H1 (cell line): ENCODE measurements at regions not wholly inside any gene's neighbourhood (a gene's known extent, or its start where the extent isn't known, plus 50 kb on each side); places are given as distances from the start of the nearest gene placed in this dataset.

Source experiments
- CTCF ChIA-PET: fragments of 300-600 bp; sonication (Branson Sonifier 250); formaldehyde crosslinking; loops from one replicate; lab custom pipeline; 2021; ENCODE audit not compliant: partially characterized antibody; lab: Charles Lee
- POLR2A ChIA-PET: fragments of 300-600 bp; sonication (Branson Sonifier 250); formaldehyde crosslinking; loops from one replicate; lab custom pipeline; 2021; ENCODE audit warnings: inconsistent platforms; ENCODE audit not compliant: partially characterized antibody; lab: Charles Lee
- DNase-seq, 2 experiments: peaks; one replicate each; pipeline versions ENCODE4 v3.0.0 to v3.0.0-alpha.2; 2010 to 2022; ENCODE audit warnings: low spot score in 2 of 2, low read depth in 1 of 2, mixed read lengths in 1 of 2
- FAIRE-seq: peaks from 2 replicates; lab custom pipeline; 2011; peaks lifted over from hg19 to GRCh38; lab: Jason Lieb, UNC
- H2AFZ ChIP-seq: 2 replicates; pipeline ENCODE4 v1.8.1; 2012; ENCODE audit warnings: low read length, inconsistent platforms
- H2AK5ac ChIP-seq: 2 replicates; pipeline ENCODE4 v1.6.1; 2013; ENCODE audit warnings: low read depth, low read length
- H2BK120ac ChIP-seq: replicated peaks from 2 replicates; pipeline ENCODE3; 2013; ENCODE audit warnings: low read depth, low read length, inconsistent platforms
- H2BK12ac ChIP-seq: 2 replicates; pipeline ENCODE4 v1.6.1; 2013; ENCODE audit warnings: low read depth, low read length
- H2BK15ac ChIP-seq: 2 replicates; pipeline ENCODE4 v1.6.1; 2013; ENCODE audit warnings: low read length
- H2BK20ac ChIP-seq: 2 replicates; pipeline ENCODE4 v1.6.1; 2013; ENCODE audit warnings: low read length
- H2BK5ac ChIP-seq: 2 replicates; pipeline ENCODE4 v1.6.1; 2013; ENCODE audit warnings: low read depth, low read length
- H3K14ac ChIP-seq: 2 replicates; pipeline ENCODE4 v1.6.1; 2013; ENCODE audit warnings: inconsistent platforms; ENCODE audit not compliant: insufficient read length
- H3K18ac ChIP-seq: 2 replicates; pipeline ENCODE4 v1.6.1; 2013; ENCODE audit warnings: low read length; ENCODE audit errors: extremely low read depth
- H3K23ac ChIP-seq: 2 replicates; pipeline ENCODE4 v1.6.1; 2013; ENCODE audit warnings: inconsistent platforms; ENCODE audit not compliant: insufficient read length
- H3K23me2 ChIP-seq: 2 replicates; pipeline ENCODE4 v1.6.1; 2013; ENCODE audit warnings: low read depth, low read length
- H3K27ac ChIP-seq: 2 replicates; pipeline ENCODE4 v1.6.1; 2011; ENCODE audit warnings: low read depth, low read length, inconsistent platforms
- H3K27me3 ChIP-seq, 4 experiments: replicated peaks in 1 of 4; 1 replicate in 1 of 4; 2 replicates in 3 of 4; pipeline versions ENCODE4 v1.6.1 to v1.8.1; 2011 to 2013; ENCODE audit warnings: low read length in 3 of 4, mild to moderate bottlenecking in 3 of 4, inconsistent platforms in 2 of 4, mixed read lengths in 2 of 4, moderate library complexity in 1 of 4; ENCODE audit not compliant: control insufficient read depth in 3 of 4, insufficient read depth in 3 of 4; ENCODE audit errors: extremely low read depth in 1 of 4
- H3K36me3 ChIP-seq, 4 experiments: 2 replicates each; pipeline versions ENCODE4 v1.6.1 to v1.8.1; 2011 to 2013; ENCODE audit warnings: mild to moderate bottlenecking in 4 of 4, low read length in 3 of 4, moderate library complexity in 2 of 4, control low read depth in 1 of 4, inconsistent platforms in 1 of 4; ENCODE audit not compliant: insufficient read depth in 4 of 4, control insufficient read depth in 2 of 4
- H3K4ac ChIP-seq: replicated peaks from 2 replicates; pipeline ENCODE3; 2013; ENCODE audit warnings: low read length, low read depth, mixed read lengths, inconsistent platforms; ENCODE audit not compliant: insufficient read length
- H3K4me1 ChIP-seq, 4 experiments: replicated peaks in 1 of 4; 1 replicate in 1 of 4; 2 replicates in 3 of 4; pipeline versions ENCODE4 v1.6.1 to v1.8.1; 2011 to 2013; ENCODE audit warnings: low read length in 3 of 4, inconsistent platforms in 2 of 4, mixed read lengths in 1 of 4; ENCODE audit not compliant: insufficient read depth in 4 of 4, control insufficient read depth in 3 of 4
- H3K4me2 ChIP-seq, 2 experiments: 2 replicates each; pipeline versions ENCODE4 v1.6.1 to v1.8.1; 2011 to 2013; ENCODE audit warnings: low read depth in 2 of 2, low read length in 2 of 2, control low read depth in 1 of 2, inconsistent platforms in 1 of 2, mild to moderate bottlenecking in 1 of 2; ENCODE audit not compliant: insufficient read depth in 1 of 2
- H3K4me3 ChIP-seq, 4 experiments: fragments of 200-600, 300-600 bp in 1 of 4; sonication (generic), shearing (Covaris generic), sonication (Bioruptor Twin) in 1 of 4; 2 replicates each; pipeline versions ENCODE4 v1.5.1 to v1.8.1; 2011 to 2016; ENCODE audit warnings: low read length in 4 of 4, low read depth in 3 of 4, control low read depth in 2 of 4, inconsistent platforms in 2 of 4, mild to moderate bottlenecking in 2 of 4, mixed read lengths in 1 of 4, moderate library complexity in 1 of 4; ENCODE audit not compliant: insufficient read depth in 2 of 4; ENCODE audit errors: extremely low read depth in 1 of 4
- H3K56ac ChIP-seq: replicated peaks from 2 replicates; pipeline ENCODE3; 2013; ENCODE audit warnings: low read depth, mild to moderate bottlenecking, mixed read lengths, low read length, inconsistent platforms; ENCODE audit not compliant: insufficient read length
- H3K79me1 ChIP-seq: 2 replicates; pipeline ENCODE4 v1.6.1; 2013; ENCODE audit warnings: low read depth, low read length, control low read depth
- H3K79me2 ChIP-seq, 2 experiments: 2 replicates each; pipeline versions ENCODE4 v1.6.1 to v1.8.1; 2012 to 2013; ENCODE audit warnings: low read length in 2 of 2, mild to moderate bottlenecking in 2 of 2, inconsistent platforms in 1 of 2; ENCODE audit not compliant: insufficient read depth in 2 of 2, control insufficient read depth in 1 of 2
- H3K9ac ChIP-seq, 4 experiments: replicated peaks in 1 of 4; 1 replicate in 1 of 4; 2 replicates in 3 of 4; pipeline versions ENCODE4 v1.6.1 to v1.8.1; 2011 to 2013; ENCODE audit warnings: low read depth in 3 of 4, low read length in 3 of 4, control low read depth in 2 of 4, mild to moderate bottlenecking in 2 of 4, moderate library complexity in 2 of 4, inconsistent platforms in 1 of 4; ENCODE audit errors: extremely low read depth in 1 of 4
- H3K9me3 ChIP-seq, 2 experiments: 2 replicates each; pipeline versions ENCODE4 v1.6.1 to v1.8.1; 2012 to 2013; ENCODE audit warnings: mild to moderate bottlenecking in 2 of 2, moderate library complexity in 2 of 2, control low read depth in 1 of 2, inconsistent platforms in 1 of 2, low read depth in 1 of 2, low read length in 1 of 2, mixed read lengths in 1 of 2; ENCODE audit not compliant: insufficient read depth in 2 of 2
- H4K20me1 ChIP-seq, 2 experiments: replicated peaks in 1 of 2; 2 replicates each; pipeline versions ENCODE3 to v1.8.1; 2011 to 2013; ENCODE audit warnings: inconsistent platforms in 2 of 2, low read length in 2 of 2, mild to moderate bottlenecking in 1 of 2; ENCODE audit not compliant: insufficient read depth in 2 of 2, control insufficient read depth in 1 of 2
- H4K5ac ChIP-seq: 2 replicates; pipeline ENCODE4 v1.6.1; 2013; ENCODE audit warnings: low read length, low read depth, mixed read lengths, inconsistent platforms; ENCODE audit not compliant: insufficient read length
- H4K8ac ChIP-seq: 2 replicates; pipeline ENCODE4 v1.8.0; 2013; ENCODE audit warnings: mild to moderate bottlenecking, moderate library complexity, low read length, inconsistent platforms; ENCODE audit not compliant: insufficient read depth; ENCODE audit errors: extremely low read depth
- H4K91ac ChIP-seq: replicated peaks from 2 replicates; pipeline ENCODE3; 2013; ENCODE audit warnings: low read length, mixed read lengths, inconsistent platforms; ENCODE audit not compliant: insufficient read length
- BRCA1 ChIP-seq: IDR thresholded peaks from 2 replicates; pipeline ENCODE4 v1.6.1; 2012; ENCODE audit warnings: low read depth, low read length, improper control_type of control experiment
- HDAC6 ChIP-seq: IDR thresholded peaks from one replicate; pipeline ENCODE4 v1.7.1; 2012; ENCODE audit warnings: low read depth, mild to moderate bottlenecking, inconsistent platforms, low read length, moderate library complexity
- KDM4A ChIP-seq: IDR thresholded peaks from one replicate; pipeline ENCODE4 v1.7.1; 2012; ENCODE audit warnings: low read depth, mild to moderate bottlenecking, moderate library complexity, low read length, inconsistent platforms; ENCODE audit not compliant: severe bottlenecking
- RAD21 ChIP-seq, 2 experiments: IDR thresholded peaks in 1 of 2; conservative IDR thresholded peaks in 1 of 2; 2 replicates each; pipeline ENCODE4 v1.6.1; 2011; ENCODE audit warnings: low read depth in 2 of 2, low read length in 2 of 2, improper control_type of control experiment in 1 of 2, inconsistent platforms in 1 of 2, mild to moderate bottlenecking in 1 of 2, moderate library complexity in 1 of 2
- RBBP5 ChIP-seq: IDR thresholded peaks from 2 replicates; pipeline ENCODE4 v1.7.1; 2012; ENCODE audit warnings: low read depth, mild to moderate bottlenecking, inconsistent platforms, low read length, moderate library complexity, borderline replicate concordance
- SIN3A ChIP-seq, 2 experiments: IDR thresholded peaks in 1 of 2; conservative IDR thresholded peaks in 1 of 2; 2 replicates each; pipeline ENCODE4 v1.6.1; 2011 to 2012; ENCODE audit warnings: low read length in 2 of 2, improper control_type of control experiment in 1 of 2, low read depth in 1 of 2, mild to moderate bottlenecking in 1 of 2
- SIRT6 ChIP-seq: IDR thresholded peaks from one replicate; pipeline ENCODE4 v1.7.1; 2012; ENCODE audit warnings: low read length, inconsistent platforms
- WGBS, 2 experiments: shearing (Covaris generic) in 1 of 2; methylation state at CpG; one replicate each; pipeline versions ENCODE4 v1.1.6 to v1.1.7; 2013 to 2015; ENCODE audit warnings: low lambda C conversion rate in 2 of 2, mixed read lengths in 2 of 2, inconsistent platforms in 1 of 2, low coverage in 1 of 2, missing lambda C conversion rate in 1 of 2; ENCODE audit not compliant: insufficient replicate concordance in 2 of 2, insufficient coverage in 1 of 2, insufficient read length in 1 of 2; ENCODE audit errors: extremely low coverage in 1 of 2, missing lambda C conversion rate in 1 of 2; 5-methylcytosine and 5-hydroxymethylcytosine counted together
- TF ChIP-seq, protein P1 (sequence below): IDR thresholded peaks from 2 replicates; pipeline ENCODE4 v1.6.1; 2012; ENCODE audit warnings: low read length, inconsistent platforms
- TF ChIP-seq, protein P2 (sequence below), 3 experiments: IDR thresholded peaks; 1 replicate in 2 of 3; 2 replicates in 1 of 3; pipeline versions ENCODE4 v1.5.1 to v1.6.1; 2011; ENCODE audit warnings: low read length in 3 of 3, mild to moderate bottlenecking in 3 of 3, inconsistent platforms in 2 of 3, low read depth in 1 of 3, moderate library complexity in 1 of 3; ENCODE audit not compliant: insufficient read depth in 1 of 3; ENCODE audit errors: control extremely low read depth in 1 of 3

DNA sequence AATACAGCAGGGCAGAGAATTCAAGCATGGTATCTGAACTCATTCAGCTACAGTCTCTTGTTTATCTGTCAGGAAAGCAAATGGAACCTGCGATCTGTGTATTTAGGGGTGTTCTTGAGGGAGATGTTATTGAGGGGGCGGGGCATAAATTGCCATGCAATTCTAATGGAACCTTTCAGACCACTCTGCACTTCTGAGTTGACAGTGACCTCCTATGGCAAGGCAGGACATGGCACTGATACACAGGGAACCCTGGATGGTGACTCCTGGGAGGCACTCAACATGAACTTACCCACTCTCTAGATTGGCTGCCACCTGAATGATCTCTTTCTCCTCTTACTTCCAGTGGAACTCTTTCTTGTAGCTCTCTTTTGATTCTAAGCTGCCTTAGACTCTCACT lies 787.3 kb downstream of the VRK1 start:
- Histone ChIP-seq H3K4me3 (no peak overlapping the region), H3K27me3 (no peaks in the 10 kb centered on the region), H3K79me1 (no peaks in the 10 kb centered on the region), H2BK15ac (no peak overlapping the region), H3K56ac (no peak overlapping the region), H3K23me2 (no peaks in the 10 kb centered on the region), H3K4me2 (no peak overlapping the region), H3K4me1 (no peaks in the 10 kb centered on the region), H3K36me3 (no peaks in the 10 kb centered on the region), H2AFZ (no peak overlapping the region), H2BK20ac (no peak overlapping the region), H2BK120ac (no peak overlapping the region), H3K23ac (no peak overlapping the region), H2BK12ac (no peak overlapping the region), H4K5ac (no peak overlapping the region), H3K14ac (no peak overlapping the region), H3K9me3 (no peaks in the 10 kb centered on the region), H4K20me1 (no peaks in the 10 kb centered on the region), H3K27ac (no peak overlapping the region), H4K8ac (no peak overlapping the region), H3K9ac (no peak overlapping the region), H3K18ac (no peak overlapping the region), H3K79me2 (no peaks in the 10 kb centered on the region), H2BK5ac (no peak overlapping the region), H4K91ac (no peak overlapping the region), H2AK5ac (no peak overlapping the region), H3K4ac (no peak overlapping the region)
- POLR2A ChIA-PET, result no interaction called here
- FAIRE-seq (no peak), DNase-seq (no peak)
- TF ChIP-seq RAD21 (IDR thresholded peaks at IDR 0.05 in 1 of 2, conservative IDR thresholded peaks at IDR 0.05 in 1 of 2; ENCODE audit: low read depth in 2 of 2, low read length in 2 of 2) (peak; percentile 73 to 85), HDAC6 (no peak), RBBP5 (no peak), SIRT6 (no peak), BRCA1 (no peak), SIN3A (conservative IDR thresholded peaks at IDR 0.05 in 1 of 2, IDR thresholded peaks at IDR 0.05 in 1 of 2; ENCODE audit: low read depth in 1 of 2, low read length in 2 of 2) (no peak), KDM4A (no peak)
- TF ChIP-seq, protein P1, sequence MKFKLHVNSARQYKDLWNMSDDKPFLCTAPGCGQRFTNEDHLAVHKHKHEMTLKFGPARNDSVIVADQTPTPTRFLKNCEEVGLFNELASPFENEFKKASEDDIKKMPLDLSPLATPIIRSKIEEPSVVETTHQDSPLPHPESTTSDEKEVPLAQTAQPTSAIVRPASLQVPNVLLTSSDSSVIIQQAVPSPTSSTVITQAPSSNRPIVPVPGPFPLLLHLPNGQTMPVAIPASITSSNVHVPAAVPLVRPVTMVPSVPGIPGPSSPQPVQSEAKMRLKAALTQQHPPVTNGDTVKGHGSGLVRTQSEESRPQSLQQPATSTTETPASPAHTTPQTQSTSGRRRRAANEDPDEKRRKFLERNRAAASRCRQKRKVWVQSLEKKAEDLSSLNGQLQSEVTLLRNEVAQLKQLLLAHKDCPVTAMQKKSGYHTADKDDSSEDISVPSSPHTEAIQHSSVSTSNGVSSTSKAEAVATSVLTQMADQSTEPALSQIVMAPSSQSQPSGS, result no peak
- TF ChIP-seq, protein P2, sequence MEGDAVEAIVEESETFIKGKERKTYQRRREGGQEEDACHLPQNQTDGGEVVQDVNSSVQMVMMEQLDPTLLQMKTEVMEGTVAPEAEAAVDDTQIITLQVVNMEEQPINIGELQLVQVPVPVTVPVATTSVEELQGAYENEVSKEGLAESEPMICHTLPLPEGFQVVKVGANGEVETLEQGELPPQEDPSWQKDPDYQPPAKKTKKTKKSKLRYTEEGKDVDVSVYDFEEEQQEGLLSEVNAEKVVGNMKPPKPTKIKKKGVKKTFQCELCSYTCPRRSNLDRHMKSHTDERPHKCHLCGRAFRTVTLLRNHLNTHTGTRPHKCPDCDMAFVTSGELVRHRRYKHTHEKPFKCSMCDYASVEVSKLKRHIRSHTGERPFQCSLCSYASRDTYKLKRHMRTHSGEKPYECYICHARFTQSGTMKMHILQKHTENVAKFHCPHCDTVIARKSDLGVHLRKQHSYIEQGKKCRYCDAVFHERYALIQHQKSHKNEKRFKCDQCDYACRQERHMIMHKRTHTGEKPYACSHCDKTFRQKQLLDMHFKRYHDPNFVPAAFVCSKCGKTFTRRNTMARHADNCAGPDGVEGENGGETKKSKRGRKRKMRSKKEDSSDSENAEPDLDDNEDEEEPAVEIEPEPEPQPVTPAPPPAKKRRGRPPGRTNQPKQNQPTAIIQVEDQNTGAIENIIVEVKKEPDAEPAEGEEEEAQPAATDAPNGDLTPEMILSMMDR (IDR thresholded peaks at IDR 0.05; ENCODE audit: control extremely low read depth in 1 of 3, insufficient read depth in 1 of 3, low read depth in 1 of 3, low read length in 3 of 3), result peak; percentile 34 to 53 (median 53)
- CTCF ChIA-PET, result interaction anchor here (0.8 to 2.2 kb wide), 7 partner anchors 12 to 399 kb away, joined by 3 to 6 read pairs (median 3); no protein-coding TSS in a partner anchor
- WGBS, 2 experiments, result 83% methylated on average over 2 of the region's 2 CpGs; no CpG with 5 or more reads in 1 of the 2 experiments
